Panc1 (cell line): ENCODE measurements at regions not wholly inside any gene's neighbourhood (a gene's known extent, or its start where the extent isn't known, plus 50 kb on each side); places are given as distances from the start of the nearest gene placed in this dataset.

Experiments
- CTCF ChIP-seq: fragments of 450-650 bp; IDR thresholded peaks from 2 replicates; pipeline ENCODE4 v1.5.1; 2017; ENCODE audit warnings: mild to moderate bottlenecking
- TCF7L2 ChIP-seq: IDR thresholded peaks from 2 replicates; pipeline ENCODE4 v1.6.1; 2011; ENCODE audit warnings: mild to moderate bottlenecking, low read depth, low read length, inconsistent platforms

DNA sequence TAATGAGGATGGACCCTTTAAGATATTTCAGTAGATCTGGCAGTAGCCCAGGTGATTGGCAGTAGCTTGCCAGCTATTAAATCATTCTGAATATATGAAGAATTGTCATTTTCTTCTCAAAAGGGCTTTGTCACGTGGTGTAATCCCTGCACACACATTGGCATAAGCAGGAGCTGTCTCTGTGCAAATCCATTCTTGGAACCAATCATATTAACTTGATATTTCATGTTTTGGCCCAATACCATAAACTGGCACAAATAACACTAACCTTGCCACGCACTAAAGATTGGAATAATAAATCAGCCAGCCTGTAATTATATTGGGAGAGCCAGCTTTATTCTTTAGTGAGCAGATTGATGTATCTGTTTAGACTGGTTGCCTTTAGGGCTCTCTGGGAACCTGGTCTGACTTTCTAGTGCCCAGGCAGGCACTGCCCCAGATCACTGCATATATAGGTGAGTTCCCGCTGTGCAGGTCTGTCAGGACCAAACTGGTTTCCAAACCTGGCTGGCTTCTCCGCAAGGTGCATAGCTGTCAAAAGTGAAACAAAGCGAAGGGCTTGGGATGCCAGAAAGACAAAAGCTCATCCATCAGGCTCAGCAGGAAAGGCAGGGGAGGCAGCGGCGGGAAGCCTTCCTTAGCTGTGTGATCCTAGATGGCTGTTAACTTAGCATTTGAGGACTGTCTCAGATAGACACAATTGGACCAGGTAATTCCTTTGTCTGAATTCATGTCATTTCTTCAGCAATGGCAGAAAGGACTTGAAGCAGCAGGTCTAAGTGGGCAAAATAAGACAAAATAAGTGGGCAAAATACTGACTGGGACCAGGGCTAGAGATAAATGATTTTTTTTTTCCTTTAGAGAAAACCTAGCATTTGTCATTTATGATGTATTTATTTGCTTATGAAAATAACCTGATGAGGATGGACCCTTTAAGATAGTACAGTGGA lies 128.8 kb upstream of the DYRK2 start:
- TF ChIP-seq CTCF, result no peak
- TF ChIP-seq TCF7L2, result no peak
